AG20443 (cell line): ENCODE measurements at regions not wholly inside any gene's neighbourhood (a gene's known extent, or its start where the extent isn't known, plus 50 kb on each side); places are given as distances from the start of the nearest gene placed in this dataset.

Experiments used
- DNase-seq: peaks from one replicate; pipeline ENCODE4 v3.0.0; 2012; ENCODE audit warnings: low spot score, mixed read lengths

DNA sequence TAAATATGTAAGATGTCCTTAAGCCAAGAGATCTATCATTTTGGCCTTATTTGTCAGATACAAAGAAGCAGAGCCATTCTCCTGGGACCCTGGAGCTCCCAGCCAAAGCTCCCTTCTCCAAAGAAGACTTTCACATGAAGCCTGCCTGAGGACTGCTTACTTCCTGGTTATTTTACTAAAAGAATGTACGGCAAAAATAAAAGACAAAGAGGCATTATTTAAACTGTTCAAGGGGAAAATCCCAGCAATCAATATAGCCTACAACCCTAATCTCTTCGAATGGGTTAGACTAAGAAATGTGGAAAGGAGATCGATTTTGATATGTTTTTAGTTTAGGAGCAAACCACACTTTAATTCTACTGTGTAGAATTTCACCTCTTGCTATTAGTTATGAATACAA lies 237.9 kb upstream of the CTBP2 start:
- DNase-seq: no peak

DNA sequence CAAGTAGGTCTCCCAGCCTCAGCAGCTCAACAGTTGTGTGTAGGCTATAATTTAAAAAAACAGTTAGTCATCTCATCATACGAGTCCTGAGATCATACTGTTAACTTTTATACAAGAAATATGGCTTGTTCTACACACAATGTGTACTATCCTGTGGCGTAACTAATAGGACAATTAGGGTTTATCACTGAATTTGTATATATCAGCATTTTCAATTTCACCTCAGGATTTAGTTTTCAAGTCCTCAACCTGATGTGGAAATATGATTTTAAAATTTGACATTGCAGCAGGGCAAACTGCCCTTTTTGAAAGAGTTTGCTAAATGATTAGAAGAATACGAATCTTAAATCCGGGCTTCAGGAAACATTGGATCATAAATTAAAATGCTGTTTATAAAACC lies 237.2 kb upstream of the CTBP2 start:
- DNase-seq: no peak

DNA sequence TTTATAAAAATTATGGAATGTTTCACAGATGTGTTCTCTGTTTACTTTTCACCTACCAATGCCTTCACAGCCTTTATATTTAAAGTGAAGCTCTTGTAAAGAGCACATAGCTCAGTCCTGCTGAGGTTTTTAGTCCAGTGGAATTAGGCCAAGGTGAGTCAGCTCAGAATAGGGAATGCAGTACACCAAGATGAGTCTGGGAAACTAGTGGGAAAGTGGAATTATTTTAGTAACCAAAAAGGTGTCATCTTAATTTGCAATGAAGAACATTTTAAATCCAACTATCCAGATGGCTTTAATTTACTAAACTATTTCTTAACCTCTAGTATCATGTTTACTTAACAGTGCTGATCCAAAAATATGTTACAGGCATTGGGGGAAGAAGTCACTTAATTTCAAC lies 236.3 kb upstream of the CTBP2 start:
- DNase-seq: peak; percentile 35

DNA sequence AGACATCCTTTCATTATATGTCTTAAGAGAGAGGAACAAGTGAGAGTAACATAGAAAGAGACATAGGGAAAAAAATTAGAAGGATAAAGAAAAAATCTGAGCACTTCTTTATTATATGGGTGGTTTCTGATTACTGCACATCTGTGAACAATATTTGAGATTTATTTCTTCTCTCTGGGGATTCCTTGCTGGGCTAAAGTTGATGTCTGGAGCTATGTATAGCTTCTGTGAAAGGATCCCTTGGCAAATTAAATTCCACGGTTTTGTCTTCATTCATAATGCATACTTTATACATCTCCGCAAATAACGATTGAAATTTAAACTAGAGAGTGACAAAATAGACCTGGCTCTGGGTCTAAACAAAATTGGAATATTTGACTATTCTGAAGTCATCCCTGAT lies 232.2 kb upstream of the CTBP2 start:
- no peak for DNase-seq

DNA sequence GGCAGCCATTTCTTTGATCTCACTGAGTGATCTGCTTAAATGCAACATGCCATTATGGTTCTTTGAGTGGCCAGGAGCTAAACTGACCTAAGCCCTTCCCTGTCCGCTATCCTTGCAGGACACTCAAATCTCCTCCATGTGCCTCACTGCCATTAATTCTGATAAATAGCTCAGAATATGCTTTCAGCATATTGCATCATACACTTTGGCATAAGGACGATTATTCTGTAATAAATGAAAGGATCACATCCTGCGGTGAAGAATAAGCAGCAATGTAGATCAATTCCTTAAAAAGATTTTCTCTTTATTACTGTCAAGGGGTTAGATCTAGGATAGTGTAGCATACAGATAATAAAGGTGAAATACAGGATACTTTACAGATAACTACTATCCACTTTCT lies 231.8 kb upstream of the CTBP2 start:
- DNase-seq: no peak

DNA sequence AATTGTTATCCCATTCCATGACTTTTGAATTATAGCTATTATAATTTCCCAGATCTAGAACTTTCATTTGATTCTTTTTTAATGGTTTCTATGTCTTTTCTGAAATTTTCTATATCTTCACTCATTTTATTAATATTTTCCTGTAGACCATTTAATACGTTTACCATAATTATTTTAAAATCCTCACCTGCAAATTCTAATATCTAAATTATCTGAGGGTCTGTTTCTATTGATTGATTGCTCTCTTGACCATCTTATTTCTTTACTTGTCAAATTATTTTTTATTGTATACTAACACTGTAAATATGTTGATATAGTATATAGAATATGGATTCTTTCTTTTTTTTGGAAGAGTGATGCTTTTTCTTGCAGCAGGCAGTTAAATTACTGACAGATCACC lies 229.3 kb upstream of the CTBP2 start:
- DNase-seq: no peak

DNA sequence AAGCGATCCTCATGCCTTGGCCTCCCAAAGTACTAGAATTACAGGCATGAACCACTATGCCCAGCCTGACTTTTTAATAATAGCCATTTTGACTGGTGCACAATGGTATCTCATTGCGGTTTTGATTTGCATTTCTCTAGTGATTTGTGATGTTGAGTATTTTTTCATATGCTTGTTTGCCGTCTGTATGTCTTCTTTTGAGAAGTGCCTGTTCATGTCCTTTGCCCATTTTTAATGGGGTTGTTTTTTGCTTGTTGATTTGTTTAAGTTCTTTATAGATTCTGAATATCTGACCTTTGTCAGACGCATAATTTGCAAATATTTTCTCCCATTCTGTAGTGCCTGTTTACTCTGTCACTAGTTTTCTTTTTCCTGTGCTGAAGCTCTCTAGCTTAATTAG lies 219.2 kb upstream of the CTBP2 start:
- DNase-seq: no peak

DNA sequence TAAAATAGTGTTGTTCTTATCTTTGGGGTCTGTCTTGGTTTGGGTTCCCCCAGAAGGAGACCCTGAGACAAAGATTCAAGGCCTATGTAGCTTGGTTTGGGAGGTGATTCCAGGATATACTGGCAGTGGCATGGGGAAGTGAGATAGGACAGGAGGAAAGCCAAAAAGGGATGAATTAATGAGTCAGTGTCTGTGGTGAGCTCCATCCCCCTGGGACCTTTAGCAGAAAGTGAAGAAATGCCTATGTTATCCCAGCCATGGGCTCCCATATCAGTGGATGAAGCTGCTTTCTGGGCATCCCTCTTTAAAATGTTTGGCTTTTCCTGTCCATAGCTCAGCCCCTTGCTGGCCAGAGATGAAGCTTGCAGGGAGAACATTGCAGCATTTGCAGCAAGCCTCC lies 217.0 kb upstream of the CTBP2 start:
- peak; percentile 20 for DNase-seq

DNA sequence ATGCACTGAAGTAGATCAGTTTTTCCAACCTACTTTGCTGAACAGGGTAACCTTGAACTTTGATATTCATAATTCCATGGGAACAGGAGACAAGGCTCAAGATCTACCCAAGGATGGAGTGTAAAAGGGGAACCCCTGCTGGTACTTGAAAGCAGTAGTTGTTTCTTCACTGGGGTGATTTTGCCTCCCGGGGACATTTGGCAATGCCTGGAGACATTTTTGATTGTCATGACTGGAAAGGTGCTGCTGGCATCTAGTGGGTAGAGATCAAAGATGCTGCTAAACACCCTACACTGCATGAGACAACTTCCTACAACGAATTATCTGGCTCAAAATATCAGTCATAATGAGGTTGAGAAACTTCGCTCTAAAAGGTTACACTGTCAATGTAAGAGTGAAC lies 214.8 kb upstream of the CTBP2 start:
- no peak for DNase-seq

DNA sequence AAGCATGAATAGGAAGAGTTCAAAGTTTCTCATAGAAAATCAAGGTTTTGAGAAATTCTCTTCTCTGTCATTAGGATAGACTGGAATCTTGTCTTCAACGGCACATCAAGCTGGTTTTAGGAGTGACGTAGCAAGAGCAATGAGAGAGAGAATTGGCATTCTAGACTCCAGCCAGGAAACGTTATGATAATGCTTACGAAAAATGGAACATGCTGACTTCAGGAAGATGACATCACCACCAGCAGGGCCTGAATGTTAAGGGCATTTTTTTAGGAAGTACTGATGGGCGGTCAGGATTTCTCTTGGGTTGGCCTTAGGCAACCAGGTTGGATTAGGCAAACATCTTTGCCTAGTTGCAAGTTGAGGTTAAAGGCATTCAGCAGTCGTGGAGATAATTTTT lies 213.2 kb upstream of the CTBP2 start:
- DNase-seq: no peak

DNA sequence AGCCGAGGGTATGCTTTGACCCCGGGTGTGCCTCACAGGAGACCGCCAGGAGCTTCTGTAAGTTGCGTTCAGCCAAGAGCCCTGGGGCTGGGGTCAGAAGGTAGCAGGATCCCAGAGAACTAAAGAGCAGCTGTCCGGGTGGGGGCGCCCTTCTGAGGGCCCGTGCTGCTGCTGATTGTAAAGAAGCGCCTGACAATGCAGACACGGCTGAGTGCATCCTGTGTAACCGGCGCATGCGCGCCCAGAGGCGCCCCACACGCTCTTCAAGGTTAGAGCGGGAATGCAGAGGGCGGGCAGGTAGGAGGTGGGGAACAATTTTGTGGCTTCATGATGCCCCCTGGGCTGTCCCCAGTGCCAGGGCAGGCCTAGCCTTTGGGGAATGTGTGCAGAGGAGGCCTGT lies 210.2 kb upstream of the CTBP2 start:
- DNase-seq: no peak

DNA sequence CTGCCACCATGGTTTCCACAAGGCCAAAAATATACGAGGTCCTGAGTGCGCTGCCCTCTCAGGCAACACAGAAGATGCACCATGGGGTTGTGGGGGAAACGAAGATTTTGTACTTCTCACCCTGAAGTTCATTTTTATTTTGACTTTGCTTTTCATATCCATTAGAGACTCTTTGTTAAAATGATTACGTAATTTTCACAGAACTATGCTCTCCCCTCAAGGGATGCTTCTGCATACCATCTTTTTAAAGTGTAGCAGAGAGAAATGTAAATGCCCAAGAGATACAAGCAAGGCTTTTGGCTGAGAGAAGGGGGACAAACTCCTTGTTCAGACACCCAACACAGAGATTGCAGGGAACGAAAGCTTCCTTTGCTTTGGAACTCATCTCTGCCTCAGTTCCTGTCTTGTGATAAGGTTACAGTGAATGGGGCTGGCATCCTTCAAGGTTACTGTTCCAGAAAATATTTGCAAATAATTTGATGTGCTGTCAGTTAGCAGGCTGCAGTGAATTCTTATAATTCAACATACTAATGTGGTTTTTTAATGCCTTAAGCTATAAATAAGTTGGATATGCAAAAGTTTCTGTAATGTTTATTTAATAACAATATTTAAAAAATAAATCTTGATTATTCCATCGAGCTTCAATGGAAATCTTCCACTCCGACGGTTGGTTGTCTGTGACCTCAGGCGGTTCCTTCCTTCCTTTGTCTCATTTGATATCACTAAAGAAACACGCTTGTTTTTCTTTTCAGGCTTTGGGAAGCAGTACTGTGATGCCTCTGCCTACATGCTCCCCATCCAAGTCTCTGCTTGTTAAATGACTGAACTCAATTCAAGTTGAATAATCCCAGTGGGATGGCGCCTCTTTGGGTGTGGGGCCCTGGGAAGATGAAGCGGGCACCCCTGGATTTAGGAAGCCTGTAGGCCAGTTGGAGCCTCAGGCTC lies 209.3 kb upstream of the CTBP2 start:
- DNase-seq: no peak

DNA sequence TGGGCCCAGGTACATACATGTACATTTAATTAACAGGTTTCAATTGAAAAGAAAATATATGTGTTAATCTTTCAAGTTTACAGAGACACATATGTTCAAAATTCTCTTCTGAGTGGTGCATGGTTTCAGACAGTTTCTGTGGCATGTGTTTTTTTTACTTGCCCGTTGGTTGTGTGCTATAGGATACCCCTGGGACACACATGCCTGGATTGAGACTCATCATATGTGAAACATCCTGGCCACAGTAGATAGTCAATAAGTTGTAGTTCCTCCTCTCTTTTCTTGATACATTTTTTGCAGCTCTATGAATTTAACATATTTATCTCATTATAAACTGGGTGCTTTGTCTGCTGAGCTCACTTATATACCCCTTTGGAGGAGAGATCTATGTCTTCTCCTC lies 207.8 kb upstream of the CTBP2 start:
- no peak for DNase-seq

DNA sequence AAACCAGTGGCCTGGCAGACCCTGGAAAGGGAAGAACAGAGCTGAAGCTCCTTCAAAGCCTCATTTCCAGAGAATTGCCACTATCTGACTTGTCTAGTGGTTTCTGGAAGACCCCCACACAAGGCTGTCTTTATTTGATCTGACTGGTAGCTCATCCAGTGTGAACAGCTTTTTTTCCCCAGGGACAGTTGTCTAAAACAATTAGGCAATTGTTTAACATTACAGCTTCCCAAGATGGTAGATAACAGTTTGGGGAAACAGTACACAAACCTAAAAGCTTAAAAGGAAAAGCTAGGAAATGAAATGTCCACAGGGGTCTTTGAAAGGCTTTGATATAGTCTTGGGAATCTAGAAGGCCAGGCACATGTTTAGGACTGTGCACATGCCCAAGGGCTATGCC lies 203.4 kb upstream of the CTBP2 start:
- no peak for DNase-seq

DNA sequence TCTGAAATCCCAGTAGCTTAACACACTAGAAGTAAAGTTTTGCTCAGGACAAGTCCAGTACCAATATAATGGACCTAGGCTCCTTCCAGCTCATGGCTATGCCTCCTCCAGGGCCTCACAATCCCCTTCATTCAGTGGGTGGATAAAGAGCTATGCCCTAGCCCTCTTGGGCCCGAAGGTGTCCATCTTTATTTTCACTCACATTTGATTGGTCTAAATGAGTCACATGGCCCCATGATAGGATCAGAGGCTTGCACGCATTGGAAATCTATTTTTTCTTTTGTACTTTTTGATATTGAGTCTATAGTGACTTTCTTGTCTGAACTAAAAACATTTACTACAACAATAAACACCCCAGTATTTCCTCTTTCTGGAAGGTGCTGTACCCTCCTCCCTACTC lies 202.6 kb upstream of the CTBP2 start:
- DNase-seq: no peak

DNA sequence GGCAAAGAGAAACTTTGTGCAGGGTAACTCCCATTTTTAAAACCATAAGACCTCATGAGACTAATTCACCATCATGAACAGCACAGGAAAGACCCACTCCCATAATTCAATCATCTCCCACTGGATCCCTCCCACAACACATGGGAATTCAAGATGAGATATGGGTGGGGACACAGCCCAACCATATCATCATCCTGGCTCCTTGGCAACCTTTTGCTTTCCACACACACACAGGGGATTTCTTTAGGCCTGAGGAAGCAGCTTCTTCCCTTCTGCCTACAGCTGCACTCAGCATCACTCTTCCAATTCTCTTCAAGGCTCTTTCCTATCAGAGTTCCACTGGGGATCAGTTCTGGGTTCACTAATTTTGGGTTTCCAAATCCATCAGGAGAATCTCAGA lies 199.0 kb upstream of the CTBP2 start:
- no peak for DNase-seq

DNA sequence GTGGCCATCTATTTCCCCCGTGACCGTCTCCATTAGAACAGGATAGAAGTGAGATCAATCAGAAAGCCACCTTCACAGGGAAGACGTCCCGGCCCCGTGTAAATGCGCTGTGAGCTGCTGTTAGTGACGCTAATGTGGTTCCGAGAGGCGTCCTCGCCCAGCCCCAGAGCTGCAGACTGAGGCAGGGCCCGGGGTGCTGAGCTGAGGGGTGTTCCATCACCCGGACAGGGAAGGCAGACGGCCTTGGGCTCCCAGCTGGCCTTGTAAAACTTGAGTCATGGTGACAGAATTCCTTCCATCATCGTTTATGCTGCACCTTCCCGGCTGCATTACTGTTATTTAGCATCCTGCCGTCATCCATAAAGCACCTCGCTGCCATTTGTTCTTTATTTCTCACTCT lies 195.3 kb upstream of the CTBP2 start:
- DNase-seq: no peak

DNA sequence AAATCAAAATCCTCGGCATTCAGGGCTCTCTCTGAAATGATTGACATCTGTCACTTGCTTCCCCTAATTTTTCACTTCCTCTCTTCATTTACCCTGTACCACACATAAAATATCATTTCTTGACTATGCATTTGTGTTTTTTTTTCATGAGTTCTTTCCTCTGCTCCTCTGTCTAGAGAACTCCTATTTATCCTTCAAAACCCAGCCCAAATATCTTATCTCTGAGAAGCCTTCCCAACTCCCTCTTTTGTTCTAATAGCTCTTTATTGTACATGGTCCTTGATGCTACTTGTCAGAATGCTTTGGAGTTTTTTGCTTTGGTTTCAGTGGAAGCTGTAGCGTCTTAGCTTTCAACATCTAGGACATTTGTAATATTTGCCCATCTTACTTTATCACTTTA lies 190.2 kb upstream of the CTBP2 start:
- DNase-seq: no peak

DNA sequence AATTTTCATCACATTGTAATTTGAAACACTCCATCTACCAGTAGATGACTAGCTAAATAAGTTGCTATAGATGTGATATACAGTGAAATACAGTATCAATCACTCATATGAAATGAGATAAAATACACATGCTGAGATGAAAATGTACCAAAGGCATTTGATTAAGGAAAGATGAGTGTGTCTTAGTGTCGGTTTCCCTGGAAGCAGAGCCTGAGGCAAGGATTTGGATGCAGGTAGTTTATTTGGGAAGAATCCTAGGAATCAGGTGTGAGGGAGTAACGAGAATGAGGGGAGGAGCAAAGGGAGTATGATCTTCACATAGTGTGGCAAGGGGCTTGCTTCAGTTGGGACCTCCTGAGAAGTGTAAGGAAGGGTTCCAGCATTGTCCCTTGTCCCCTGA lies 188.2 kb upstream of the CTBP2 start:
- DNase-seq: no peak

DNA sequence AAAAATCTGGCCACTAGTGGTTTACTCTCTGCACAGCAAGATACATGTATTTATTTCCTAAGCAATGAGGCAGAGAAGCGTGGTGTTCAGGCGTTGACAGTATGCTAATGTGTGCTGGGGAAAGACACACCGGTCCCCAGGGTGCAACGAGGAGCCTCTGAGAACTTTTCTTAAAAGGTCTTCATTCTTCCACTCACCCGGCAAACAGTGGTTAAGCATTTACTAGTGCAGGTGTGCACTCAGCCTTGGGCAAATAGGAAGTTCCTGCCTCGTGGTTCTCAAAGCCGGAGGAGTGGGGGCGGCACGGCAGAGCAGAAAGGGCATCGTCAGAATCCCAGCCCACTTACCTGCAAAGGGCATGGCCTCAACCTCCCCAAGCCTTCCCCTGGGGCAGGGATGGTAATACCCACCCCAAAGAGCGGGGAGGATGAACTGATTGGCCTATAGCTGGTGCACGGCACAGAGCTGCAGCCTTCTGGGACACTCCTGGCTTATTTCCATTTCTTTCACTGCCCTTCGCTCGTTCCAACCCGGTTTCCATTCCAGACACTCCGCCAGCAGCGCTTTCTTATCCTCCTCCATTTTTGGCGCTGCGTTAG lies 184.3 kb upstream of the CTBP2 start:
- no peak for DNase-seq

DNA sequence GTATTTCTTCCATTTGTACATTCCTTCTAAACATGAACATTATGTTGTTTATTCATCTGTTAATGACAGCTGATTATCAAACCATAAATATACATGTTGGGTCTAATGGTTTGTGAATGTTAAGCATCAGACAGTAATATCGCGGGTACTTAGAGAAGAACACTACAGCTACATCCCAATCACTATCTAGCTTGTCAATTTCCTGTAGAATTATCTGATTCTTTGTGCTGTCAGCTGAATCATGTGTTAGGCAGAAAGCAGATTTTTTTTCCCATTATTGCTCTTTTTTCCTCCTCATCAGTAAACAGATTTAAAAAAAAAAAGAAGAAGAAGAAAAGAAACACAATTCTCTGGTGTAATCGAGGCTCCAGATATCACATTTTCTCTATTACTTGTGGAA lies 183.6 kb upstream of the CTBP2 start:
- no peak for DNase-seq

DNA sequence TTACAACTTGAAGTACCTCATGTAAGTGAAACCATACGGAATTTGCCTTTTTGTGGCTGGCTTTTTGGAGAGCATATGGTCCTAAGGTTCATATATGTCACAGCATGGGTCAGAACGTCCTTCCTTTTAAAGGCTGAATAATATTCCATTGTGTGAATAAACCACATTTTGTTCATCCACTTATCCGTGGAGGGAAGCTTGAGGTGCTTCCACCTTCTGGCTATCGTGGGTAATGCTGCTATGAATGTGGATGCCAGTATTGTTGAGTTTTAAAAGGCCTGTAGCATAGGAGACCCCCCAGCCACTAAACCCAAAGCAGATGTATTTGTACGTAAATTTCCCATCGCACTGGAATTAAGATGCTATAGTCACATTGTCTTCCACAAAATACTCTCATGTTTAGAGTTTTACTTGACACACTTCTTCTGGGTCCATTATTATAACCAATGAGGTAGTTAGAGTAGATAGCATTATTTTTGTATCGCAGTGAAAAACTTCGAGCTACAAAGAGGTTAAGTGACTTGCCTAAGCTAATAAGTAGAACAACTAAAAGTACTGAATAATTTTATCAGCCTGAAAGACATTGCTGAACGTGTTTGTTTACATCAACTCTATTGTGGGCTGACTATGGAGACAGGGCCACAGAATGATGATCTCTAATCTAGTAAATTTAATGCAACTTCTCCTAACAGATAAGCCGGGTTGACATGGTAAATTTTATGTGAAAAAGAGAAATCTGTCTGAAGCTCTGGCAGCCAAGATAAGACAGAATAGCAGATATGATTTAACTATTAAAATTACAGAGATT lies 183.0 kb upstream of the CTBP2 start:
- DNase-seq: peak; percentile 49

DNA sequence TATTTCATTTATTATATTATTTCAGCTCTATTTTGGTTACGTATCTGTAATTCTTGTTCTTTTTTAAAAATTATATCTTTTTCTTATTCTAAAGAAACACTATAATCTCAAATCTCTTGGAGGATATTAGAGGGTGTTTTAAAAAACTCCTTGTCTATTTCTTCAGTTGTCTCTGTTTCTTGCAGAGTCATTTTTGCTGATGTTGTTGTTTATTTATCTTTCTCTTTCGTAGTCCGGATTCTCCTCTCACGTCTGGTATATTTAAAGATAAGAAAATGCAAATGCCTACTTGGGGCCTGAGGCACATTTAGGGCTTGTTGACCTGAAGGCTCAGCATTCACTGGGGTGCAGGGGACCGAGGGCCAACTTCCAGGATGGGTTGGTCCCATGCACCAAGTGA lies 181.2 kb upstream of the CTBP2 start:
- DNase-seq: no peak
